Glutamatergic neuron (in vitro differentiated cells): ENCODE measurements at regions not wholly inside any gene's neighbourhood (a gene's known extent, or its start where the extent isn't known, plus 50 kb on each side); places are given as distances from the start of the nearest gene placed in this dataset.

Source experiments
- DNase-seq: peaks from one replicate; pipeline ENCODE4 v3.0.0; 2022
- H3K27ac Mint-ChIP-seq: one replicate; pipeline ENCODE4 v1.8.0; 2020; ENCODE audit warnings: mild to moderate bottlenecking, mixed read lengths, inconsistent platforms; ENCODE audit not compliant: unreplicated experiment
- H3K27me3 Mint-ChIP-seq: one replicate; pipeline ENCODE4 v1.8.0; 2020; ENCODE audit warnings: mild to moderate bottlenecking, moderate library complexity, mixed read lengths, inconsistent platforms; ENCODE audit not compliant: unreplicated experiment
- H3K36me3 Mint-ChIP-seq: one replicate; pipeline ENCODE4 v1.8.0; 2020; ENCODE audit warnings: mild to moderate bottlenecking, mixed read lengths, inconsistent platforms; ENCODE audit not compliant: unreplicated experiment
- H3K4me1 Mint-ChIP-seq: one replicate; pipeline ENCODE4 v1.8.0; 2020; ENCODE audit warnings: mild to moderate bottlenecking, low read depth, mixed read lengths, inconsistent platforms; ENCODE audit not compliant: unreplicated experiment
- H3K4me3 Mint-ChIP-seq: one replicate; pipeline ENCODE4 v1.8.0; 2020; ENCODE audit warnings: mild to moderate bottlenecking, mixed read lengths, inconsistent platforms; ENCODE audit not compliant: unreplicated experiment
- H3K9me3 Mint-ChIP-seq: one replicate; pipeline ENCODE4 v1.8.0; 2020; ENCODE audit warnings: mild to moderate bottlenecking, moderate library complexity, mixed read lengths, inconsistent platforms; ENCODE audit not compliant: unreplicated experiment
- CTCF ChIP-seq: fragments of 200-600 bp; sonication (generic); IDR thresholded peaks from one replicate; pipeline ENCODE4 v1.5.0; 2021; ENCODE audit not compliant: partially characterized antibody, unreplicated experiment

- no peaks in the 10 kb centered on the region for H3K9me3 Mint-ChIP-seq
- H3K36me3 Mint-ChIP-seq, result no peaks in the 10 kb centered on the region
- no peak for TF ChIP-seq CTCF
Observed at GRCh38 chrX:49756692-49757091, 60.9 kb upstream of the PAGE1 start.

GRCh38 chrX:49754233-49754857 lies 58.6 kb upstream of the PAGE1 start:
- no peaks in the 10 kb centered on the region for H3K9me3 Mint-ChIP-seq
- peak; percentile 64 for DNase-seq
- no peaks in the 10 kb centered on the region for H3K27me3 Mint-ChIP-seq
- no peak overlapping the region for H3K4me3 Mint-ChIP-seq
- TF ChIP-seq CTCF, result peak; percentile 63
- no peaks in the 10 kb centered on the region for H3K4me1 Mint-ChIP-seq
- H3K27ac Mint-ChIP-seq, result no peak overlapping the region
- H3K36me3 Mint-ChIP-seq, result no peaks in the 10 kb centered on the region

More at GRCh38 chrX:49756692-49757091, 60.9 kb upstream of the PAGE1 start:
- Mint-ChIP-seq H3K4me3 (no peak overlapping the region), H3K4me1 (no peaks in the 10 kb centered on the region), H3K27me3 (no peaks in the 10 kb centered on the region), H3K27ac (no peak overlapping the region)
- no peak for DNase-seq

- Mint-ChIP-seq H3K36me3 (no peaks in the 10 kb centered on the region), H3K4me1 (no peaks in the 10 kb centered on the region), H3K27ac (no peak overlapping the region), H3K4me3 (no peak overlapping the region), H3K27me3 (no peaks in the 10 kb centered on the region), H3K9me3 (no peaks in the 10 kb centered on the region)
- no peak for DNase-seq
- no peak for TF ChIP-seq CTCF
Observed at GRCh38 chrX:49753691-49754090, 57.9 kb upstream of the PAGE1 start.

- no peak for DNase-seq
- Mint-ChIP-seq H3K36me3 (no peaks in the 10 kb centered on the region), H3K9me3 (no peaks in the 10 kb centered on the region), H3K27ac (no peak overlapping the region), H3K27me3 (no peaks in the 10 kb centered on the region), H3K4me3 (no peak overlapping the region), H3K4me1 (peaks cover 2% of the 10 kb centered on the region)
- TF ChIP-seq CTCF, result no peak
Observed at GRCh38 chrX:49748211-49748956, 52.6 kb upstream of the PAGE1 start.

GRCh38 chrX:49746306-49746705 lies 50.5 kb upstream of the PAGE1 start:
- no peak for TF ChIP-seq CTCF
- Mint-ChIP-seq H3K9me3 (no peaks in the 10 kb centered on the region), H3K36me3 (no peaks in the 10 kb centered on the region), H3K4me3 (no peak overlapping the region), H3K4me1 (peaks cover 2% of the 10 kb centered on the region), H3K27me3 (no peaks in the 10 kb centered on the region), H3K27ac (no peak overlapping the region)
- no peak for DNase-seq
